ENCODE measurements at regions not wholly inside any gene's neighbourhood (a gene's known extent, or its start where the extent isn't known, plus 50 kb on each side); places are given as distances from the start of the nearest gene placed in this dataset.
A peak's percentile ranks its signal among the peaks of the same experiment; 100 is the strongest.

DNA sequence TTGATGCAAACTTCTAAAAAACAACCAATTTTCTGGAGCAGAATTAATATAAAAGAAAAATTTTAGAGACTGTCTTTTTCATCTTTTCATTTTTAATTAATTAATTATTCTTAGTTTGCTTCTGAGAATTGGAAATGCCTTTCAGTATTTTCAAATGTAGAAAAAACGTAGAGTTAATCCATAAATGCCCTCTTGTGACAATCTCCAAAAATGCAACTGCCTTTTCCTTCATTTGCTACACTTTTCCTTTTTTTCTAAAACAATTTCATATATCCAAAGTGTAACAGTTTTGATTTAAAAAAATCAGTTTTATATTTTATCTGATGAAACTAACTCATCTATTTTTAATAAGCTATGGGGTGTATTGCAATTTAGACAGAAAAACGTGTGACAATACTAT is 409.3 kb downstream of the PRKD1 start:
- Histone ChIP-seq H3K4me3 (ENCODE audit: extremely low read depth in 1 of 4, insufficient read depth in 2 of 4, low read depth in 3 of 4, low read length in 4 of 4) (no peak overlapping the region), H4K91ac (replicated peaks; ENCODE audit: insufficient read length, low read length) (no peak overlapping the region), H3K14ac (ENCODE audit: insufficient read length) (no peak overlapping the region), H3K18ac (ENCODE audit: extremely low read depth, low read length) (no peak overlapping the region), H3K23me2 (ENCODE audit: low read depth, low read length) (no peaks in the 10 kb centered on the region), H3K4ac (replicated peaks; ENCODE audit: insufficient read length, low read depth, low read length) (no peak overlapping the region), H2AFZ (ENCODE audit: low read length) (no peak overlapping the region), H3K4me2 (ENCODE audit: insufficient read depth in 1 of 2, low read depth in 2 of 2, low read length in 2 of 2) (no peak overlapping the region), H2BK5ac (ENCODE audit: low read depth, low read length) (no peak overlapping the region), H4K8ac (ENCODE audit: extremely low read depth, insufficient read depth, low read length) (no peak overlapping the region), H3K27ac (ENCODE audit: low read depth, low read length) (no peak overlapping the region), H3K9ac (replicated peaks in 1 of 4; ENCODE audit: extremely low read depth in 1 of 4, low read depth in 3 of 4, low read length in 3 of 4) (no peak overlapping the region), H4K20me1 (replicated peaks in 1 of 2; ENCODE audit: control insufficient read depth in 1 of 2, insufficient read depth in 2 of 2, low read length in 2 of 2) (no peaks in the 10 kb centered on the region), H4K5ac (ENCODE audit: insufficient read length, low read depth, low read length) (no peak overlapping the region), H3K23ac (ENCODE audit: insufficient read length) (no peak overlapping the region), H2BK12ac (ENCODE audit: low read depth, low read length) (no peak overlapping the region), H3K36me3 (ENCODE audit: control insufficient read depth in 2 of 4, insufficient read depth in 4 of 4, low read length in 3 of 4) (no peaks in the 10 kb centered on the region), H2BK120ac (replicated peaks; ENCODE audit: low read depth, low read length) (no peak overlapping the region), H3K79me1 (ENCODE audit: low read depth, low read length) (no peaks in the 10 kb centered on the region), H2AK5ac (ENCODE audit: low read depth, low read length) (no peak overlapping the region), H3K4me1 (replicated peaks in 1 of 4; ENCODE audit: control insufficient read depth in 3 of 4, insufficient read depth in 4 of 4, low read length in 3 of 4) (no peaks in the 10 kb centered on the region), H2BK15ac (ENCODE audit: low read length) (no peak overlapping the region), H3K9me3 (ENCODE audit: insufficient read depth in 2 of 2, low read depth in 1 of 2, low read length in 1 of 2) (no peaks in the 10 kb centered on the region), H2BK20ac (ENCODE audit: low read length) (no peak overlapping the region), H3K79me2 (ENCODE audit: control insufficient read depth in 1 of 2, insufficient read depth in 2 of 2, low read length in 2 of 2) (no peaks in the 10 kb centered on the region), H3K56ac (replicated peaks; ENCODE audit: insufficient read length, low read depth, low read length) (no peak overlapping the region), H3K27me3 (replicated peaks in 1 of 4; ENCODE audit: control insufficient read depth in 3 of 4, extremely low read depth in 1 of 4, insufficient read depth in 3 of 4, low read length in 3 of 4) (no peaks in the 10 kb centered on the region)
- no peak for FAIRE-seq
- POLR2A ChIA-PET (ENCODE audit: partially characterized antibody), result no interaction called here
- DNase-seq (ENCODE audit: low read depth in 1 of 2, low spot score in 2 of 2), result no peak
- TF ChIP-seq SP1 (IDR thresholded peaks at IDR 0.05; ENCODE audit: low read depth, low read length) (no peak), HDAC2 (IDR thresholded peaks at IDR 0.05; ENCODE audit: borderline replicate concordance in 1 of 2, low read depth in 2 of 2, low read length in 2 of 2) (no peak), RAD21 (IDR thresholded peaks at IDR 0.05 in 1 of 2, conservative IDR thresholded peaks at IDR 0.05 in 1 of 2; ENCODE audit: low read depth in 2 of 2, low read length in 2 of 2) (peak in 1 of 2 experiments; percentile 27; a peak in 2 of 4 replicates)
- 61% methylated on average over 2 of the region's 2 CpGs; no CpG with 5 or more reads in 1 of the 2 experiments for WGBS, 2 experiments (ENCODE audit: extremely low coverage in 1 of 2, insufficient coverage in 1 of 2, insufficient read length in 1 of 2, insufficient replicate concordance in 2 of 2, low coverage in 1 of 2, low lambda C conversion rate in 2 of 2, missing lambda C conversion rate in 1 of 2)
- CTCF ChIA-PET (ENCODE audit: partially characterized antibody), result interaction anchor here (0.6 to 2.1 kb wide), 6 partner anchors 17 to 765 kb away, joined by 3 to 8 read pairs (median 4); no protein-coding TSS in a partner anchor
